Hypothalamus (tissue), 51 donors: ENCODE measurements at regions not wholly inside any gene's neighbourhood (a gene's known extent, or its start where the extent isn't known, plus 50 kb on each side); places are given as distances from the start of the nearest gene placed in this dataset.
"Not testable (repeated sequence)": the region's sequence is repeated elsewhere in the genome, so short reads cannot be mapped to it uniquely, and the experiment has no call there.

Experiments used
- DNase-seq, 51 donors: peaks; one replicate each; lab custom pipeline; 2025; lab: John Stamatoyannopoulos, UW

DNA sequence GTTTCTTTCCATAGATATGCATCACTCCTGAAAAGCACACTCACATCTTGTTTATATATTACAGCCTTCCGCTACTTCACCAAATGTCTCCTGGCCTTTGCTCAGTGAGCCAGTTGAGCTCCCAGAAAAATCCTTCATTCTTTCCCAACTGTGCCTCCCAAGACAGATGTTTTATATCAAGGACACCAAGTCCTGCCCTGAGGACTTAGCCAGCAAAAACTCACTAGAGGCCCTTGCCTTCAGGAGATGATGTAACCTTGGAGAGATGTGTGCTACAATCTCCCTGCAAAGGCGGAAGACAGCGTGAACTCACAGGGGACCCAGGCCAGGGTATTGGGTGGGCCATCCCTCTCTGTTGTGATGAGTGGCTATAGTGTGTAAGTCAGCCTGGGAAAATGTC is 86.1 kb upstream of the CTAGE1 start:
- no peak for DNase-seq

DNA sequence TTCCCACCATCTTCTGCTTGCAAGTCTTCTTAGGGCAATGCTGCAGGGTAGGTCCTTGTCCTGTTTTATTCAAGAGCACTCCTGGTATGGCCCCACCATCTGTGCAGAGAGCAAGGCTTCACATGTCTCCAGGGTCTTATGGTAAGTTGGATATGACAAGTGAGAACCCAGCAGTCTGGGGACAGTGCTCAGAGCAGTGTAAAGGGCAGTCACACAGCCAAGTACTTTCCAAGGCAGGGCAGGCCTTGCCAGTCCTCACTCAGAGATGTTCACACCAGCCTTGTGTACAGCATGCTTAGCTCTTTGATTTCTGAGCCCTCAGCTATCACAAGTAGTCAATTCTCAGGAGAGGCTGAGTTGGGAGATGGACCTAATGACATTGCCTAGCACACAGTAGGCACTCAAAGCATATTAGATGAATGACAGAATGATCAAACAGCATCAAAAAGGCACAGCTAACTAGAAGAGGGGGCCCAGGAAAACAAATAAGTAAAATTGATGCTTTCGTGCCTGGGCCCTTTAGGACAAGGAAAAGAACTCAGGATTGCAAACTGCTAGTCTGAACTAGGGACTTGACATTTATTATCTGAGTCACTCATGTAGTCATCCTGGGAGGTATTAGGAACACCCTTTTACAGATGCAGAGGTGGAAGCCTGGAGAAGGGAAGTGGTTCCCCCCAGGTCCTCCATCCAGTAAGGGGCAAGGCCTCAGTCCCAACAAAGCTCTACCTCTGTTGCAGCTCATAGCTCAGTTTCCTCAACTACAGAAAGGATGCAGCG is 86.7 kb upstream of the CTAGE1 start:
- DNase-seq, result no peak

DNA sequence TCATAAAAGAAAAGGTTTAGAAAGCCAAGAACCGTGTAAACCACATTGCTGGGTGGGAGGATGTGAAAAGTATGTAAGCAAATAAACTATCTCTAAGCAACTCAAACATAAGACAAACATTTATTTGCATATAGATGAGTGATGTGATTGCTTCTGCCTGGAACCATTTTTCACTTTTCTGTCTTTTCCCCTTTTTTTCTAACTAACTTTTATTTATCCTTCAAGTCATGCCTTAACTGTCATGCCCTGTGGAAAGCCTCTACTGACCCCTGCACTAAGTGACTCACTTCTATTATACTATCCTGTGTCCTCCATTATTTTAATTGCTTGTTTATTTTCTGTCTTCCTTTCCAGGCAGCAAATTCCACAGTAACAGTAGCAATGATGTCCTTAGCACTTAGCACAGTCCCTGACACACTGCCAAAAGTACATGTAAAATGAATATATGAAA is 87.5 kb upstream of the CTAGE1 start:
- DNase-seq, result no peak

DNA sequence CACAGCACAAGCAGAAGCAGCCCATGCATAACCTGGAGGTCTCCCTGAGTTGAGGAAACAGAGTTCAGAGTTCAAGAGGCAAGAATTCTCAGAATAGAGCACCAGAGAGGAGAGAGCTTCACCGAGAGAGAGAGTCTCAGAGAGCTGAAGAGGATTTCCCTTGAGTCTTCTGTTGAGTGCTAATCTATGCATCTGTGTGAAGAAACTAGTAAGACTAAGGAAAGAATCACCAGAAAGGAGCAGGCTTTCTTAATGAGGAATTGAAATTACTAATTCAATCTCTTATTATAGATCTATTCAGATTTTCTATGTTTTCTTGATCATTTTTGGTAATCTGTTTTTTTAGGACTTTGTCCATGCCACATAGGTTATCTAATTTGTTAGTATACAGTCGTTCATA is 89.3 kb upstream of the CTAGE1 start:
- no peak for DNase-seq

DNA sequence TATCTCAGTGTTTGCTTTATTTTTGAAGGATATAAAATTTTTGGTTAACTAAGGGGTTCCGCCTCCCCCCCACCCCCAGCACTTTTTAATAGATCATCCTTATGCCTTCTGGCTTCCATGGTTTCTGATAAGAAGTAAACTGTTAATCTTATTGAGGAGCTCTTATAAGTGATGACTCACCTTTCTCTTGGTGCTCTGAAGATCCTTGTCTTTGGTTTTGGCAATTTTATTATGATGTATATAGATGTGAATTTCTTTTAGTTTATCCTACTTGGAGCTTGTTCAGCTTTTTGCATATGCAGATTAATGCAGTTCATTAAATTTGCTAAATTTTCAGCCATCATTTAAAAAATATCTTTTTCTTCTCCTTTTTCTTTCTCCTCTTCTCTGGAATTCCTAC is 91.7 kb upstream of the CTAGE1 start:
- no peak for DNase-seq

DNA sequence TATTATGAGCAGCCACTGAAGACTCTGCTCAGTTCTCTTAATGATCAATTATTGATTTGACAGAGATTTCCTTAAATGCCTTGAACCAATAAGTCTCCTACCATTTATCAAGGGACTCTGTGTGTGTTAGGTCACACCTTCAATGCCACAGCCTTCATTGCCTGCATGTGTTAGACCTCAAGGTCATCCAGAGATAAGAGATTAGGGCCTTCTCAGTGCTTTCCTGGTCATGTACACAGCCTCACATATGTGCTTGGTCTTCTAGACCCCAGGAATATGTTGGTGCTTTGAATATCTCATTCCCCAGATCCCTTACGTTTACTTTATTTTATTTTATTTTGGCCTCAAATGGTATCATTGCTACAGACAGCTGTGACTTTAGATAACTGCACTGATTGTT is 93.0 kb upstream of the CTAGE1 start:
- DNase-seq, result no peak

DNA sequence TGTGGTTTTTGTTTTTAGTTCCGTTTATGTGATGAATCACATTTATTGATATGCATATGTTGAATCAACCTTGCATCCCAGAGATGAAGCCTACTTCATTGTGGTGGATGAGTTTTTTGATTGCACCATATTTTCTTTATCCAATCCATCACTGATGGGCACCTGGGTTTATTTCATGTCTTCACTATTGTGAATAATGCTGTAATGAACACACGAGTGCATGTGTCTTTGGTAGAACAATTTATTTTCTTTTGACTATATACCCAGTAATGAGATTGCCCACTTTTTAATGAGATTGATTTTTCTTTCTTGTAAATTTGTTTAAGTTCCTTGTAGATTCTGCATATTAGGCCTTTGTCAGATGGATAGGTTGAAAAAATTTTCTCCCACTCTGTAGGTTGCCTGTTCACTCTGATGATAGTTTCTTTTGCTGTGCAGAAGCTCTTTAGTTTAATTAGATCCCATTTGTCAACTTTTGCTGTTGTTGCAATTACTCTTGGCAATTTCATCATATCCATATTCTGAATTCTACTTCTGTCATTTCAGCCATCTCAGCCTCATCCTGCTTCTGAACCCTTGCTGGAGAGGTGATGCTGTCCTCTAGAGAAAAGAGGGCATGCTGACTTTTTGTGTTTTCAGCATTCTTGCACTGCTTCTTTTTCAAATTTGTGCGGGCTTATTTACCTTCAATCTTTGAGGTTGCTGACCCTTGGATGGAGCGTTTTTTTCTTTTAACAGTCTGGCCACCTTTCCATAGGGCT is 96.2 kb upstream of the CTAGE1 start:
- DNase-seq, result no peak

DNA sequence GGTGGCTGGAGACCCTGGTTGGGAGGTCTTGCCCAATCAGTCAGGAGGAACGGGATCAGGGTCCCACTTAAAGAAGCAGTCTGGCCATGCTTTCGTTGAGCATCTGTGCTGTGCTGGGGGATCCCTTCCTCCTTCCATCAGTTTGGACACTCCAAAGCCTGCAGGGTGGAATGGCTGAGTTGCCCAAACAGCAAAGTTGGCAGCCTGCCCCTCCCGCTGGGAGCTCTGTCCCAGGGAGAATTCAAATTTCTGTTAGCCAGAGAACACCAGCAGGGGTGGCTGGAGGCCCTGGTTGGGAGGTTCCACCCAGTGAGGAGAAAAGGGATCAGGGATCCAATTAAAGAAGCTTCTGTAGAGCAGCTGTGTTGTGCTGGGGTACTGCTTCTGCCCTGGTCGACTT is 96.9 kb upstream of the CTAGE1 start:
- DNase-seq, result no peak

DNA sequence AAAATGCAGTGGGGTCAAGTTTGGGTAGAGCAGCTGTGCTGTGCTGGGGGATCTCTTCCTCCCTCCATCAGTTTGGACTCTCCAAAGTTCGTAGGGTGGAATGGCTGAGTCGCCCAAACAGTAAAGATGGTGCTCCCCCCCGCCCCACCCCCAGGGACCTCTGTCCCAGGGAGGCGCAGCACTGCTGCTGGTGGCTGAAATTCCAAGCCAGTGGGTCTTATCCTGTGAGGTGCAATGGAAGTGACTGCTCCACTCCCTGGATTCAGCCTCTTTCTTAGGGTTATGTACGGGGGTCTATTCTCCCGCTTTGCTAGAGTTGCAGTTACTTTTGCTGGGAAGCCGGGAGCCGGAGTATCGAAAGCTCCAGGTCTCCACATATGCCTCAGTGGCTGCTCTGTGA is 97.5 kb upstream of the CTAGE1 start:
- no peak for DNase-seq

DNA sequence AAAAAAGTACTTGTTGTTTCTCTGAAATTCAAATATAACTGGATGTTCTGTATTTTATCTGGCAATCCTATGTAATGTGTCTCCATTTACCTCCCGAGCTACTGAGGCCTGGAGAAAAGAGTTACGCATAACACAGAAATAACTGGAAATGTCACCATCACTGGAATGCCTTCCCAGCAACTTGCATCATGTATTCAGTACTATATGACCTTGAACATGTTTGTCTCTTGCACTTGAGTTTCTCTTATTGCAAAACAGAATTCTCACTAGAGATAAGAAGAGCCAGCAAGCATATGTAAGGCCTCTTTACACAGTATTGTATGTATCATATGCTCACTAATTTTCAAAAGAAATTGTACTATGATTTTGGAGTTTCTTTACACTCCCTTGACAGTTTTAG is 99.6 kb upstream of the CTAGE1 start:
- no peak for DNase-seq

DNA sequence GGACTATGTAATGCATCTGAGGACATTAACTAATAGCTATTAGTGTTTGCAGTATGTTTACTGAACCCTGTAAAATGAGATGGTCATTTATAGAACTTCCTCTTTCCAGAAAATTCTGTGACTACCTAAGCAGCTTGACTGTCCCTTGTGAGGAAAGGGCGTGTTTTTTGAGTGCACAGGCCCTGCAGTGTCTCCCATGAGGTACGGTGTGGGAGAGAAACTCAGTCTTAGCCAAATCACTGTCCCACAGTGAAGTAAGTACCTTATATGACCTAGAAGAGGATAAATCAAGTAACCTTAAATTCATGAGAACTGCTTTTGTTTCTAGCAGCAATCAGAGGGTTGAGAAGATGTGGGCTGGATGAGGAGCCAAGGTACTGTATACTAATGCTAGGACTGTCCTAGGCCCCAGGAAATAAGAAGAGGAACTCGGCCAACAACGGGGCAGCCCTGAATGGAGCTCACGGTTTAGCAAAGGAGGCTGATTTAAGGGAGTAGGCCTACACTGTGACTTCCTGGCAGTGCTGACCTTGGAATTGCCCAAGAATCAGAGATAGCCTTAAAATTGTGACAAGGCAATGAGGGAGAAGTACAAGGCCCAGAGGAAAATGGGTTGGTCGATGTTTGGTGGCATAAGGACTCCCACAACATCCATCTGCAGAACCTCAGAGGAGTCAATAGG is 103.5 kb upstream of the CTAGE1 start:
- DNase-seq, result no peak

DNA sequence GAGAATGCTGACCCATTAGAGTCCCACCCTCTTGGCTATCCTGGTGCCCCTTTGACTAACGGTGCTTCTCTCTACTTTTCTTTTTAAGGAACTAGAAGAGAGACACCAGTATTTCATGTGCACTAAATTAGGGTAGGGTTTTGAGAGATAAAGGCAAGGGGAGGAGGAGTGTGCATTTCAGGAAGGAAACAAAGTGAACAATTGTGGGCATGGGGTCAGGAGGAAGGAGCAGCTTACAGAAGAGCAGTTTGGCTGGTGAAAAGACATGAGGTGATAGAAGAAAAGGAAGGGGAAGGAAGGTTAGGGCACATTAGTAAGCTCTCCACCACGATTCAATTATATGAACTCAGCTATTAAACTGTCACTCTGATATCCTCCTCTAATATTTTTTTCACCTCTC is 105.8 kb upstream of the CTAGE1 start:
- DNase-seq, result no peak

DNA sequence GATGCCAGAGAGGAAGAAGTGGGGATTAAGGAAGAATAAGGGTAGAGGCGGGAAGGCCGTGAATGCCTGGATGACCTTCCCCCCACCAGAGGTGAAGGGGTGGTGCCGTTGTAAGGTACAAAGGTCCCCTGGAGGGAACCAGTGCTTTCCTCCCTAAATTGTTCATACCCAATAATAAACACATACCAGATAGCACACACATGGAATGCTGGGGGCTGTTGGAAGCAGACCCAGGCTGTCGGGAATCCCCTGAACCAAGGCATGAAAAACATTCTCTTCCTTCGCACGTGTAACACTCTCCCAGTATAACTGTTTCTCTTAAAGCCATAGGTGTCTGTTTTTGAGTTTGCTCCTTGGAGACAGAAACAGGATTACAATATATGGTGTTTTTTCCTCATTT is 107.1 kb upstream of the CTAGE1 start:
- DNase-seq, result no peak

DNA sequence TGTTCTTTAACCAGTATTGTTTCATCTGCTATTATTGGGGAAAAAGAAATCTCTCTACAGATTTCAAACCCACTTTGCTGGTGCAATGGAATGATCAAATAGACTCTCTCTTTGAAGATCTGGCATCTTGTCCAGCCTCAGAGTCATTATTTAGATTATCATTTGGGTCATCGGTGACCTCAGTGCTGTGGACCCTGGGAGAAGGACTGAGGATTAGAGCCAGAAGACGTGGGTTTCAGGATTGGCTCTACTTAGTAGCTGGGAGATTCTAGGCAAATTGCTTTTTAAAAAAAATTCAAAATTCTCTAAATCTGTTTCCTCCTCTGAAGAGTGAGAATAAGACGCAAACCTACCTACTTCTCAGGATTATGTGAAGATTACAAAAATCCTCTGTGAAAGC is 107.6 kb upstream of the CTAGE1 start:
- no peak for DNase-seq

DNA sequence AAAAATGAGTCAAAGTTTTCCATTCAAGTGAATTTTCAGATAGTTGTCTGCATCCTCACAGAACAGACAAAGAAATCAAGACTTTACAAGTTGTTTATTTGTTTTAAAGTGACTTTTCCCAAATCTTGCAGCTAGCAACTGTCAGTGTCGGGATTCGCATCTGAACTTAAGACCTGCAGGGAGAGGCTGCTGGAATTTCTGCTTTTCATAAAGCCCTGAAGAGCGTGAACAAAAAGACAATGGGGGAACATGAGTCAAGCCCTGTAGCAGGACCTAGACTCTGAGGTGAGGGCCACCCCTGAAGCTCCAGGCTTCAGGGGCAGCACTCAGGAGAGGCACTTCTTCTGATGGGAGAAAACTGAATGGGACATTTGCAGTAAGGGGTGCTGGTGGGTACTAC is 108.2 kb upstream of the CTAGE1 start:
- no peak for DNase-seq

DNA sequence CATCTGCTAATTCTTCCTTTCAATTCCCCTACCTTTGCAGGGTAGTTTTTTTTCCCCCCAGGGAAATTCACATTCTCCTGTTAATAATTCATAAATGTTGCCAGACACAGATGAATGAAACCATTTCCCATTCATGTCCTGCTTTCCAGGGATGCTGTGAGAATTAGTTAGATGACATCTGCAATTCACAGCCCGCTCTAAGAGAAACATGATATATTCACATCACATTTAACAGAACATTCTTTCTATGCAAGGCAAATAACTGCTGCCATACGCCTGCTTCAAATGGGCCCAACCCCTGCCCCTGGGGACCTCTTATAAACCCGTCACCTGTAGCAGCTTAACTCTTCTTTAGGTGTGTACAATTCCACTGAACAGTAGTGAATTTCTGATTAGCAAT is 110.6 kb upstream of the CTAGE1 start:
- DNase-seq, result no peak

DNA sequence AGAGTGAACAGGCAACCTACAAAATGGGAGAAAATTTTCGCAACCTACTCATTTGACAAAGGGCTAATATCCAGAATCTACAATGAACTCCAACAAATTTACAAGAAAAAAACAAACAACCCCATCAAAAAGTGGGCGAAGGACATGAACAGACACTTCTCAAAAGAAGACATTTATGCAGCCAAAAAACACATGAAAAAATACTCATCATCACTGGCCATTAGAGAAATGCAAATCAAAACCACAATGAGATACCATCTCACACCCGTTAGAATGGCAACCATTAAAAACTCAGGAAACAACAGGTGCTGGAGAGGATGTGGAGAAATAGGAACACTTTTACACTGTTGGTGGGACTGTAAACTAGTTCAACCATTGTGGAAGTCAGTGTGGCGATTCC is 117.0 kb upstream of the CTAGE1 start:
- not testable (repeated sequence) for DNase-seq

DNA sequence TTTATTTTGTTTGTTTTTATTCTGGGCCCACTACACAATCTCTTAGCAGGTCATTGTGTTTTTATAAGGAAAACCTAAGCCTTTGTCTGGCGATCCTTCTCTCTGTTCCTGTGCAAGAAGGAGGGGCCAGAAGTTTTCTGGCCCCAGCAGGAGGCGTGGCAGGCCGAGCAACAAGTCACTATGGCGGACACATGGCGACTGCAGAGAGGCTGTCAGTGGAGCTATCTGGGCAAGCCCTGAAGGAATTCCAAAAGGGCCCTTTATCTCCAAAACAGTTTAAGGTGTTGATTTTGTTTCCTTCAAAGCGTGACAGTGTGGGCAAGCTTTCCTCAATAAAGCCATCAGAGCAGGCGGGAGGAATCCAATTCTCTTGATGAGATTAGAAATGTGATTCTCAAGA is 118.8 kb upstream of the CTAGE1 start:
- no peak for DNase-seq

DNA sequence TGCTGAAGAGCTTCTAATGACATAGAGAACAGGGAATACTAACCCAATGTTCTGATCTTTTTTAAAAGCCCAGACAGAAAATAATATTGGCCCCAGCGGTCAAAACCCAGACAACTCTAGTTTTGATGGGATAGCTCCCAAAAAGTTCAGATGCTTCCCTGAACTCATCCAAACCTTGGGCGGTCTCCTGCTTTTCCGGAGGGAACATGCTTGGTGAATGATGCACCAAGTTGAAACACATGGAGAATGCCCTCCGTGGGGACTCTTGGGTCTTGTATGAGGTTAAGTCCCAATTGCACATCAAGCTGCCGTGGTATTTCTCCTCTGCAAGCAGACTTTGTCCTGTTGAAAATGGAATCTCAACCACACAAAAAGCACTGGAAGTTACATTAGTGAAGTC is 120.7 kb upstream of the CTAGE1 start:
- DNase-seq, result no peak

DNA sequence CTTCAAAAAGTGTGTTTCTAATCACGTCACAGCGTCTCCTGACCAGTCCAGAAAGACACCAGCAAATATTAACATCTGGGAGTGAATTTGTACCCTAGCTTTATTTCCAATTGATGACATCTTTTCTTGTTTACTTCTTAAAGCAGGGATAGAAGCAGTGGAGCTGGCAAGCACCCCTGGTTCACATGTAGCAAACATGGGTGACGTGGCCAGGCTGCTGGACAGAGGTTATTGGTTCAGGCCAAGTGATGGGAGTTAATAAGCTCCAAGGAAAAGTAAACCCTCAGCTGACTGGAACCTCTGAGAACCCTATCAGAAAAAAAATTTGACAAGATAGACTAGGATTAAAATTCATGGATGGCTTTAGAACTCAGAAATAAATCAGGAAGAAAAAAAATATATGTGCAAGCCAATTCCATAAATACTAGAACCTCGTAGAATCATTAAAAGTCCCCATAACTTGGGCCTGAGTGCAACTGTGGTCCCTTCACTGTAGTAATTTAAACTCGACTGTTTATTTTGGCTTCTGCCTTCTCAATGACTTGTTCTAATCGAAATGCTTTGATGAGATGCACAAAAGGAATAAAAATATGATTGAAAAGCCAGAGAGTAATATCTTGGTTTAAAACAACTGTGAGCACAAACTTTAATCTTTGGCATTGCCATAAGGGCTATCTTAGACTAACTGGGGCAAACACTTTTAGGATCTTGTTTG is 121.5 kb upstream of the CTAGE1 start:
- DNase-seq, result no peak

DNA sequence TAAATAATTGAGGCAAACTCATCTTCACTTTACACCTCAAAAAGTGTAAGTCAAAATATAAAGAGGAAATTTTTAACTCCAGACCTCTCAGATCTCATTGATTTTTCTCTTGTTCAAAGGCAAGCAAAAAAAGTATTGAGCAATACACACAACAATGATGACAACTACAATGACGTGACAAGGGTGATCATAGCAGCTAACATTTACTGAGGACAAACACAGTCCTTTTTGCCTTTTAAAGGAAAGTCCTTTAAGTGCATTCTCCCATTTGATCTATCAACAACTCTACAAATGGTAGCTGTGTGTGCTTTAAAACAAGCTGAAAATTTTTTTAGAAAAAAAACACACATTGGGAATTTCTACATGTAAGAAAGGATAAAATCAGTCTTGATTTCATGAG is 123.5 kb upstream of the CTAGE1 start:
- no peak for DNase-seq
